Endothelial cell of umbilical vein (primary cell): ENCODE measurements at regions not wholly inside any gene's neighbourhood (a gene's known extent, or its start where the extent isn't known, plus 50 kb on each side); places are given as distances from the start of the nearest gene placed in this dataset.

Experiments used
- TF ChIP-seq, protein P1 (sequence below), 2 donors: IDR thresholded peaks; 1 replicate in 1 of 2; 2 replicates in 1 of 2; pipeline ENCODE4 v1.5.1; 2011; ENCODE audit warnings: low read length in 2 of 2, mild to moderate bottlenecking in 2 of 2, moderate library complexity in 2 of 2, control low read depth in 1 of 2, inconsistent platforms in 1 of 2, low read depth in 1 of 2; ENCODE audit not compliant: insufficient read depth in 1 of 2; ENCODE audit errors: extremely low read depth in 1 of 2
- TF ChIP-seq, protein P2 (sequence below): IDR thresholded peaks from 2 replicates; pipeline ENCODE4 v1.6.1; 2011; ENCODE audit not compliant: insufficient read depth, insufficient read length

DNA sequence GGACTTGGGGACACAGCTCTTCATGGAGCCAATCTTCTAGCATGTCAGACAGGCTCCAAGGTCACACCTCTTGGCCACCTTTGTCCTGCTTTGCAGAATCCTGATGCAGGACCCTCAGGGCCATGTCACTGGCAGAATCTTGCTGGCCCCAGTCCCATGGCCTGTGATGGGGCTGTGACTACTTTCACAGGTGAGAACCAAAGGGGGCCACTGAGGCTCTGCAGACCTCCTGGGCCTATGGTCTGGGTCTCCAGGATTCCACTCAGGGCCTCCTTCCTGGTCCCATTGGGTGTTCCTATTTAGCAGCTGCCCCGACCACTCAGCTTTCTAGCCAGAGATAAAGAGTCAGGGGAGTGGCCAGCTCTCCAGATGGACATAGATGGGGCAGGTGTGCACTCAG, 238.7 kb downstream of the MATN1 start:
- TF ChIP-seq, protein P1, sequence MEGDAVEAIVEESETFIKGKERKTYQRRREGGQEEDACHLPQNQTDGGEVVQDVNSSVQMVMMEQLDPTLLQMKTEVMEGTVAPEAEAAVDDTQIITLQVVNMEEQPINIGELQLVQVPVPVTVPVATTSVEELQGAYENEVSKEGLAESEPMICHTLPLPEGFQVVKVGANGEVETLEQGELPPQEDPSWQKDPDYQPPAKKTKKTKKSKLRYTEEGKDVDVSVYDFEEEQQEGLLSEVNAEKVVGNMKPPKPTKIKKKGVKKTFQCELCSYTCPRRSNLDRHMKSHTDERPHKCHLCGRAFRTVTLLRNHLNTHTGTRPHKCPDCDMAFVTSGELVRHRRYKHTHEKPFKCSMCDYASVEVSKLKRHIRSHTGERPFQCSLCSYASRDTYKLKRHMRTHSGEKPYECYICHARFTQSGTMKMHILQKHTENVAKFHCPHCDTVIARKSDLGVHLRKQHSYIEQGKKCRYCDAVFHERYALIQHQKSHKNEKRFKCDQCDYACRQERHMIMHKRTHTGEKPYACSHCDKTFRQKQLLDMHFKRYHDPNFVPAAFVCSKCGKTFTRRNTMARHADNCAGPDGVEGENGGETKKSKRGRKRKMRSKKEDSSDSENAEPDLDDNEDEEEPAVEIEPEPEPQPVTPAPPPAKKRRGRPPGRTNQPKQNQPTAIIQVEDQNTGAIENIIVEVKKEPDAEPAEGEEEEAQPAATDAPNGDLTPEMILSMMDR (IDR thresholded peaks at IDR 0.05; ENCODE audit: extremely low read depth in 1 of 2, insufficient read depth in 1 of 2, low read depth in 1 of 2, low read length in 2 of 2): no peak
- TF ChIP-seq, protein P2, sequence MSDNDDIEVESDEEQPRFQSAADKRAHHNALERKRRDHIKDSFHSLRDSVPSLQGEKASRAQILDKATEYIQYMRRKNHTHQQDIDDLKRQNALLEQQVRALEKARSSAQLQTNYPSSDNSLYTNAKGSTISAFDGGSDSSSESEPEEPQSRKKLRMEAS: no peak
